ENCODE measurements at regions not wholly inside any gene's neighbourhood (a gene's known extent, or its start where the extent isn't known, plus 50 kb on each side); places are given as distances from the start of the nearest gene placed in this dataset.
A peak's percentile ranks its signal among the peaks of the same experiment; 100 is the strongest.

DNA sequence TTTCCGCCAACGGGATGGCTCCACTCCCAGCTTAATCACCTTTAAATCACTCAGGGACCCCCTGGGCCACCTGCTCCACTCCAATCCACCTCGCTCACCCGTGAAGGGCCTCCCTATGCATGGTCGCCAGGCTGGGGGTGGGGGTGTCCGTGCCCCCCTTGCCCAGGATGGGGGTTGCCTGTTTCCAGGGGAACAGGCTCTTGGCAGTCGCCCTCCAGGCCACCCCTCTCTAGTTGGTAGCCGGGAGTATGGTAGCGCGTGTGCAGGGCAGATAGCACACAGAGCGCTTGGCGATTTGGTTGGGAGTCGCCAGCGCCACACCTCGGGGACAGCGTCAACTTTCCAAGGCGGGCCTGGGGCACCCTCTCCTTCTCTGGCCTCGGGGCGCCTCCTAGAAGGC is 134.9 kb upstream of the ZNF92 start:
- Histone ChIP-seq H3K9me3 (ENCODE audit: insufficient read depth, low read depth, low read length) (peaks cover 4% of the 10 kb centered on the region), H3K79me2 (ENCODE audit: control insufficient read depth, insufficient read depth, low read length, poor library complexity) (no peaks in the 10 kb centered on the region), H3K36me3 (ENCODE audit: control insufficient read depth in 1 of 2, insufficient read depth in 2 of 2, low read length in 2 of 2) (no peaks in the 10 kb centered on the region), H3K79me1 (ENCODE audit: low read length) (peaks cover 2% of the 10 kb centered on the region), H3K4ac (ENCODE audit: low read depth, low read length) (no peak overlapping the region), H3K4me1 (ENCODE audit: control insufficient read depth in 1 of 2, insufficient read depth in 2 of 2, low read length in 2 of 2) (peaks cover 0 to 3% of the 10 kb centered on the region in 2 experiments), H3K9ac (ENCODE audit: low read length) (no peak overlapping the region), H2BK120ac (ENCODE audit: insufficient read depth, low read length, poor library complexity) (no peak overlapping the region), H2AFZ (ENCODE audit: insufficient read depth, low read length, poor library complexity) (no peak overlapping the region), H3K18ac (ENCODE audit: low read length) (no peak overlapping the region), H3K27me3 (ENCODE audit: insufficient read depth, low read length) (no peaks in the 10 kb centered on the region), H3K4me3 (ENCODE audit: low read depth, low read length) (no peak overlapping the region), H2BK5ac (ENCODE audit: low read depth, low read length, poor library complexity) (no peak overlapping the region), H2AK5ac (ENCODE audit: low read length) (no peak overlapping the region), H3K14ac (ENCODE audit: low read length) (no peak overlapping the region), H3K23ac (ENCODE audit: low read length) (no peak overlapping the region), H4K91ac (ENCODE audit: low read depth, low read length) (no peak overlapping the region), H3K4me2 (ENCODE audit: low read length) (no peak overlapping the region), H3K27ac (ENCODE audit: low read depth, low read length) (no peak overlapping the region), H4K12ac (ENCODE audit: low read depth, low read length) (no peak overlapping the region), H2BK12ac (ENCODE audit: low read length) (no peak overlapping the region), H4K8ac (ENCODE audit: low read depth, low read length) (no peak overlapping the region)
- WGBS (ENCODE audit: extremely low coverage, insufficient coverage, insufficient read length), result no CpG with 5 or more reads among the region's 19 CpGs
- DNase-seq, result no peak

- Histone ChIP-seq H3K79me1 (ENCODE audit: low read length) (peaks cover 2% of the 10 kb centered on the region), H2BK120ac (ENCODE audit: insufficient read depth, low read length, poor library complexity) (no peak overlapping the region), H3K4me3 (ENCODE audit: low read depth, low read length) (peak overlapping the region; percentile 5), H4K91ac (ENCODE audit: low read depth, low read length) (no peak overlapping the region), H3K27ac (ENCODE audit: low read depth, low read length) (no peak overlapping the region), H3K4me1 (ENCODE audit: control insufficient read depth in 1 of 2, insufficient read depth in 2 of 2, low read length in 2 of 2) (peaks cover 0 to 6% of the 10 kb centered on the region in 2 experiments), H3K9ac (ENCODE audit: low read length) (no peak overlapping the region), H3K14ac (ENCODE audit: low read length) (no peak overlapping the region), H3K79me2 (ENCODE audit: control insufficient read depth, insufficient read depth, low read length, poor library complexity) (no peaks in the 10 kb centered on the region), H3K4me2 (ENCODE audit: low read length) (no peak overlapping the region), H3K18ac (ENCODE audit: low read length) (no peak overlapping the region), H3K36me3 (ENCODE audit: control insufficient read depth in 1 of 2, insufficient read depth in 2 of 2, low read length in 2 of 2) (no peaks in the 10 kb centered on the region), H2AFZ (ENCODE audit: insufficient read depth, low read length, poor library complexity) (no peak overlapping the region), H3K4ac (ENCODE audit: low read depth, low read length) (no peak overlapping the region), H3K23ac (ENCODE audit: low read length) (peak overlapping the region; percentile 23), H3K27me3 (ENCODE audit: insufficient read depth, low read length) (no peaks in the 10 kb centered on the region), H2BK12ac (ENCODE audit: low read length) (no peak overlapping the region), H4K12ac (ENCODE audit: low read depth, low read length) (no peak overlapping the region), H2BK5ac (ENCODE audit: low read depth, low read length, poor library complexity) (no peak overlapping the region), H4K8ac (ENCODE audit: low read depth, low read length) (no peak overlapping the region), H3K9me3 (ENCODE audit: insufficient read depth, low read depth, low read length) (peaks cover 4% of the 10 kb centered on the region), H2AK5ac (ENCODE audit: low read length) (no peak overlapping the region)
- DNase-seq, result no peak
- WGBS (ENCODE audit: extremely low coverage, insufficient coverage, insufficient read length), result no CpG with 5 or more reads among the region's 10 CpGs
These were observed 138.1 kb upstream of the ZNF92 start for GRCh38 chr7:65235586-65235985.

DNA sequence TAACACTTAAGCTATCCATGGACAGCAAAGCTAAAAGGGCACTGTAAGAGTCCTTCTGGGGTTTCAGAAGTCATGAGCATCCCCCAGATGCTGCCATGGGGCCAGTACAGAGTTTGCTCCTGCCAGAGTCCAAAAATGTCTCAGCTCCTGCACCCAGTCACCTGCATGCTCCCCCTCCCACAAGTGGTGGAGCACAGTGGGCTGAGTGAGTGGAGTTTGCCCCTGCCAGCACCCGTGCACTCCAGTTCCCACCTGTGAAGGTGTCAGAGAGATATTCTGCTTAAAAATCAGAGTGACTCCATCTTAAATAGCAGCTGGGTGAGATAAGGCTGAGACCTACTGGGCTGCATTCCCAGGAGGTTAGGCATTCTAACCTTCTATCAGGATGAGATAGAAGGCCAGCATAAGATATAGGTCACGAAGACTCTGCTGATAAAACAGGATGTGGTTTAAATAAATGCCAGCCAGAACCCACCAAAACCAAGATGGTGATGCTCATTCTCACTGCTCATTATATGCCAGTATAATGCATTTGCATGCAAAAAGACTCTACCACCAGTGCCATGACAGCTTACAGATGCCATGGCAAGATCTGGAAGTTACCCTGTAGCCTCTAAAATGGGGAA is 140.1 kb upstream of the ZNF92 start:
- H3K27me3 ChIP-seq (ENCODE audit: insufficient read depth, low read length), result no peaks in the 10 kb centered on the region

DNA sequence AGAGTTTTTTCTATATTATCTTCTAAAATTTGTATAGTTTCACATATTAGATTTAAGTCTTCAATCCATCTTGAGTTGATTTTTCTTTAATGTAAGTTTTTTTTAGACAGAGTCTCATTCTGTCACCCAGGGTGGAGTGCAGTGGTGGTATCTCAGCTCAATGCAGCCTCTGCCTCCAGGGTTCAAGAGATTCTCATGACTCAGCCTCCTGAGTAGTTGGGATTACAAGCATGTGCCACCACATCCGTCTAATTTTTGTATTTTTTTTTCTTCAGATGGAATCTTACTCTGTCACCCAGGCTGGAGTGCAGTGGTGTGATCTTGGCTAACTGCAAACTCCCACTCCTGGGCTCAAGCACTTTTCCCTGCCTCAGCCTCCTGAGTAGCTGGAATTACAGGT is 143.4 kb upstream of the ZNF92 start:
- Histone ChIP-seq H4K91ac (ENCODE audit: low read depth, low read length) (no peak overlapping the region), H3K36me3 (ENCODE audit: control insufficient read depth in 1 of 2, insufficient read depth in 2 of 2, low read length in 2 of 2) (no peaks in the 10 kb centered on the region), H3K4ac (ENCODE audit: low read depth, low read length) (no peak overlapping the region), H3K79me1 (ENCODE audit: low read length) (no peaks in the 10 kb centered on the region), H3K79me2 (ENCODE audit: control insufficient read depth, insufficient read depth, low read length, poor library complexity) (no peaks in the 10 kb centered on the region), H4K12ac (ENCODE audit: low read depth, low read length) (no peak overlapping the region), H3K4me3 (ENCODE audit: low read depth, low read length) (no peak overlapping the region), H4K8ac (ENCODE audit: low read depth, low read length) (no peak overlapping the region), H3K27ac (ENCODE audit: low read depth, low read length) (no peak overlapping the region), H2BK5ac (ENCODE audit: low read depth, low read length, poor library complexity) (no peak overlapping the region), H3K4me1 (ENCODE audit: control insufficient read depth in 1 of 2, insufficient read depth in 2 of 2, low read length in 2 of 2) (peaks cover 0 to 3% of the 10 kb centered on the region in 2 experiments), H2AFZ (ENCODE audit: insufficient read depth, low read length, poor library complexity) (no peak overlapping the region), H2BK12ac (ENCODE audit: low read length) (no peak overlapping the region), H3K18ac (ENCODE audit: low read length) (no peak overlapping the region), H3K23ac (ENCODE audit: low read length) (no peak overlapping the region), H2AK5ac (ENCODE audit: low read length) (no peak overlapping the region), H3K4me2 (ENCODE audit: low read length) (no peak overlapping the region), H2BK120ac (ENCODE audit: insufficient read depth, low read length, poor library complexity) (no peak overlapping the region), H3K9me3 (ENCODE audit: insufficient read depth, low read depth, low read length) (no peaks in the 10 kb centered on the region), H3K27me3 (ENCODE audit: insufficient read depth, low read length) (no peaks in the 10 kb centered on the region), H3K9ac (ENCODE audit: low read length) (no peak overlapping the region), H3K14ac (ENCODE audit: low read length) (no peak overlapping the region)
- no CpG with 5 or more reads among the region's 1 CpG for WGBS (ENCODE audit: extremely low coverage, insufficient coverage, insufficient read length)
- DNase-seq, result peak; percentile 14 to 45

More for the DNA sequence above, 140.1 kb upstream of the ZNF92 start:
- Histone ChIP-seq H3K9me3 (ENCODE audit: insufficient read depth, low read depth, low read length) (peaks cover 4% of the 10 kb centered on the region), H3K36me3 (ENCODE audit: control insufficient read depth in 1 of 2, insufficient read depth in 2 of 2, low read length in 2 of 2) (no peaks in the 10 kb centered on the region), H3K14ac (ENCODE audit: low read length) (no peak overlapping the region), H2BK12ac (ENCODE audit: low read length) (no peak overlapping the region), H3K18ac (ENCODE audit: low read length) (no peak overlapping the region), H4K91ac (ENCODE audit: low read depth, low read length) (no peak overlapping the region), H4K8ac (ENCODE audit: low read depth, low read length) (no peak overlapping the region), H2AFZ (ENCODE audit: insufficient read depth, low read length, poor library complexity) (no peak overlapping the region), H3K23ac (ENCODE audit: low read length) (no peak overlapping the region), H4K12ac (ENCODE audit: low read depth, low read length) (no peak overlapping the region), H2BK5ac (ENCODE audit: low read depth, low read length, poor library complexity) (no peak overlapping the region), H3K4me3 (ENCODE audit: low read depth, low read length) (no peak overlapping the region), H3K79me1 (ENCODE audit: low read length) (no peaks in the 10 kb centered on the region), H3K4ac (ENCODE audit: low read depth, low read length) (no peak overlapping the region), H3K79me2 (ENCODE audit: control insufficient read depth, insufficient read depth, low read length, poor library complexity) (no peaks in the 10 kb centered on the region), H3K4me1 (ENCODE audit: control insufficient read depth in 1 of 2, insufficient read depth in 2 of 2, low read length in 2 of 2) (peaks cover 0 to 3% of the 10 kb centered on the region in 2 experiments), H3K9ac (ENCODE audit: low read length) (no peak overlapping the region), H3K27ac (ENCODE audit: low read depth, low read length) (no peak overlapping the region), H2BK120ac (ENCODE audit: insufficient read depth, low read length, poor library complexity) (no peak overlapping the region), H2AK5ac (ENCODE audit: low read length) (no peak overlapping the region), H3K4me2 (ENCODE audit: low read length) (no peak overlapping the region)
- no CpG with 5 or more reads among the region's 2 CpGs for WGBS (ENCODE audit: extremely low coverage, insufficient coverage, insufficient read length)
- peak; percentile 74 to 81 for DNase-seq

All from trophoblast cell (in vitro differentiated cells and primary cell).